HEK293T (cell line): ENCODE measurements at regions not wholly inside any gene's neighbourhood (a gene's known extent, or its start where the extent isn't known, plus 50 kb on each side); places are given as distances from the start of the nearest gene placed in this dataset.

Source experiments
- BHLHE40 ChIP-seq: fragments of 450-650 bp; IDR thresholded peaks from 2 replicates; pipeline ENCODE4 v1.6.1; 2016; ENCODE audit warnings: mild to moderate bottlenecking, moderate library complexity, borderline replicate concordance
- CTBP1 ChIP-seq: fragments of 450-650 bp; IDR thresholded peaks from 2 replicates; pipeline ENCODE4 v1.6.1; 2016; ENCODE audit warnings: borderline replicate concordance
- ELF4 ChIP-seq: fragments of 450-650 bp; IDR thresholded peaks from 2 replicates; pipeline ENCODE4 v1.6.1; 2017; ENCODE audit warnings: antibody characterized with exemption
- SP1 ChIP-seq: fragments of 450-650 bp; IDR thresholded peaks from 2 replicates; pipeline ENCODE4 v1.6.1; 2017

DNA sequence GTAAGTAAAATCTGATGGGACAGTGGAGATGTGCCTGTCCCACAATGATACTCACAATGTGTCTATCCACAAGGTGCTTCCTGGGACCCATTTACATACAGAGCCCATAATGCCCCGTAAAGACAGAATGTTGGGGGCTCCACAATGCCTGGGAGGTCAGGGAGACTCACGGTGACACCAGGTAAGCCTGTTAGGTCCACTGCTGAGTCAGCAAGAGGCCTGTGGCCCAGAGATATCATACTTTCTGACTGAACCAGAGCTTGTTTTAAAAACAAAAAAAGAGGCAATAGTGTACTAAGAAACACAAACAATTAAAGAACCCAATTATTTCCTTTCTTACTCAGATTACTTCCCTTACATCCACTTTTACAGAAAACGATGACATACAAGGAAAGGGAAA, 771.1 kb upstream of the ID2 start:
- TF ChIP-seq ELF4 (no peak), SP1 (no peak), BHLHE40 (no peak), CTBP1 (no peak)
